AG04450 (cell line): ENCODE measurements at regions not wholly inside any gene's neighbourhood (a gene's known extent, or its start where the extent isn't known, plus 50 kb on each side); places are given as distances from the start of the nearest gene placed in this dataset.

Experiments
- CTCF ChIA-PET: fragments of 300-600, 350-600 bp; formaldehyde crosslinking; extraction: SDS; loops from one replicate; lab custom pipeline; 2022; ENCODE audit warnings: antibody characterized with exemption, inconsistent platforms; lab: Charles Lee
- POLR2A ChIA-PET: fragments of 350-600 bp; formaldehyde crosslinking; extraction: SDS; loops from one replicate; lab custom pipeline; 2021; ENCODE audit warnings: antibody characterized with exemption, inconsistent platforms; lab: Yijun Ruan, JAX
- DNase-seq: peaks from one replicate; pipeline ENCODE4 v3.0.0-alpha.2; 2011; ENCODE audit warnings: low read depth, low spot score
- H3K27ac ChIP-seq: one replicate; pipeline ENCODE4 v1.5.1; 2012; ENCODE audit warnings: low read depth, low read length, control low read depth
- H3K27me3 ChIP-seq: one replicate; pipeline ENCODE4 v1.6.0; 2012; ENCODE audit warnings: low read length; ENCODE audit not compliant: control insufficient read depth, insufficient read depth
- H3K4me3 ChIP-seq: 2 replicates; pipeline ENCODE4 v1.5.1; 2011; ENCODE audit warnings: mild to moderate bottlenecking, low read depth, low read length, control low read depth
- H3K9me3 ChIP-seq: 2 replicates; pipeline ENCODE4 v1.5.1; 2012; ENCODE audit warnings: low read length; ENCODE audit not compliant: control insufficient read depth, insufficient read depth
- TF ChIP-seq, protein P1 (sequence below): IDR thresholded peaks from 2 replicates; pipeline ENCODE4 v1.5.1; 2011; ENCODE audit warnings: low read depth, low read length, control low read depth, inconsistent platforms

DNA sequence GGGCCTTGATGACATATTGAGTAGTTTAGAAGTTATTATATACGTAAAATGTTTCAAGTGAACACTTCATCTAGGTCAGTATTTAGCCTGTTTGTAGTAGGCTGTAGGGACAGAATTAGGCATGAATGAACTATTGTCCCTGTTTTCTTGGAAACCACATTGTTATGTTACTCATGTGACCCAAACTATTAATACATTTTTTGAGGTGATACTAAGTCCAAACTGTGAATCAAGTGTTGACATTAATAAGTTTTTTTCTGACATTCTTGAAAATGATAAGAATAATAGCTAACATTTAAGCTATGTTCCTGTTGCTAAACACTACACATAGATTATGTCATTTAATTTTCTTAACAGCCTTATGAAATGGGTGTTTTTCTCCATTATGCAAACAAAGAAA lies 1642.7 kb upstream of the WWC1 start:
- no peak overlapping the region for H3K27ac ChIP-seq

GRCh38 chr5:166649676-166650075 lies 1641.8 kb upstream of the WWC1 start:
- POLR2A ChIA-PET, result no interaction called here
- DNase-seq, result no peak
- peaks cover 7% of the 10 kb centered on the region; the same call in 1 of the 2 replicates for H3K9me3 ChIP-seq
- CTCF ChIA-PET, result no interaction called here
- H3K4me3 ChIP-seq, result no peak overlapping the region
- TF ChIP-seq, protein P1, sequence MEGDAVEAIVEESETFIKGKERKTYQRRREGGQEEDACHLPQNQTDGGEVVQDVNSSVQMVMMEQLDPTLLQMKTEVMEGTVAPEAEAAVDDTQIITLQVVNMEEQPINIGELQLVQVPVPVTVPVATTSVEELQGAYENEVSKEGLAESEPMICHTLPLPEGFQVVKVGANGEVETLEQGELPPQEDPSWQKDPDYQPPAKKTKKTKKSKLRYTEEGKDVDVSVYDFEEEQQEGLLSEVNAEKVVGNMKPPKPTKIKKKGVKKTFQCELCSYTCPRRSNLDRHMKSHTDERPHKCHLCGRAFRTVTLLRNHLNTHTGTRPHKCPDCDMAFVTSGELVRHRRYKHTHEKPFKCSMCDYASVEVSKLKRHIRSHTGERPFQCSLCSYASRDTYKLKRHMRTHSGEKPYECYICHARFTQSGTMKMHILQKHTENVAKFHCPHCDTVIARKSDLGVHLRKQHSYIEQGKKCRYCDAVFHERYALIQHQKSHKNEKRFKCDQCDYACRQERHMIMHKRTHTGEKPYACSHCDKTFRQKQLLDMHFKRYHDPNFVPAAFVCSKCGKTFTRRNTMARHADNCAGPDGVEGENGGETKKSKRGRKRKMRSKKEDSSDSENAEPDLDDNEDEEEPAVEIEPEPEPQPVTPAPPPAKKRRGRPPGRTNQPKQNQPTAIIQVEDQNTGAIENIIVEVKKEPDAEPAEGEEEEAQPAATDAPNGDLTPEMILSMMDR, result no peak
- no peaks in the 10 kb centered on the region for H3K27me3 ChIP-seq
- no peak overlapping the region for H3K27ac ChIP-seq

More for the DNA sequence above, 1642.7 kb upstream of the WWC1 start:
- ChIA-PET POLR2A (no interaction called here), CTCF (no interaction called here)
- H3K4me3 ChIP-seq, result no peak overlapping the region
- DNase-seq, result no peak
- H3K27me3 ChIP-seq, result no peaks in the 10 kb centered on the region
- TF ChIP-seq, protein P1, result no peak
- H3K9me3 ChIP-seq, result peaks cover 7% of the 10 kb centered on the region; the same call in 1 of the 2 replicates

- no peaks in the 10 kb centered on the region for H3K27me3 ChIP-seq
- POLR2A ChIA-PET, result no interaction called here
- H3K27ac ChIP-seq, result no peak overlapping the region
- CTCF ChIA-PET, result no interaction called here
- H3K9me3 ChIP-seq, result 0 out of 2 replicates have a peak, but pooled peaks cover 3% of the 10 kb centered on the region
- TF ChIP-seq, protein P1, result no peak
- no peak for DNase-seq
- no peak overlapping the region for H3K4me3 ChIP-seq
These were observed 1640.2 kb upstream of the WWC1 start for GRCh38 chr5:166651234-166651633.

DNA sequence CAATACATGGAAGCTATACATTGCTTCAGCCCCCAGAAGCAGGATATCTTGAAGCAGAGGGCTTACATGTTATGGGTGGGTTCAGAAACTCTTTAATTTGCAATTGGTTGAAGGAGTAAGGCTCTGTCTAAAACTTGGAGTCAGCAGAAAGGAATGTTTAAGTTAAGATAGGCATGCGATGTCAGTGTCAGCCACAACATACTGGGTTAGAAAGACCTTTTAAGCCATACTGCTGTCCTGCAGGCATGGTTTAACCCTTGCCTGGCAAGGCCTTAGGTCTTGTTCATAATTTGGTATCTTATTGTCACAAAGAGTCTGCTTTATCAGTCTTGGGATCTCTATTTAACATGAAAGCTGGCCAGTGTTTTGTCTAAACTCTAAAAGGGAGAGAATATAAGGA lies 1619.6 kb upstream of the WWC1 start:
- no peak overlapping the region for H3K4me3 ChIP-seq
- H3K27me3 ChIP-seq, result no peaks in the 10 kb centered on the region
- CTCF ChIA-PET, result no interaction called here
- H3K9me3 ChIP-seq, result peaks cover 8% of the 10 kb centered on the region
- H3K27ac ChIP-seq, result no peak overlapping the region
- POLR2A ChIA-PET, result no interaction called here
- TF ChIP-seq, protein P1, result no peak
- no peak for DNase-seq

GRCh38 chr5:166672431-166672830 lies 1619.0 kb upstream of the WWC1 start:
- Histone ChIP-seq H3K27me3 (no peaks in the 10 kb centered on the region), H3K27ac (no peak overlapping the region), H3K9me3 (peaks cover 8% of the 10 kb centered on the region), H3K4me3 (no peak overlapping the region)
- ChIA-PET POLR2A (no interaction called here), CTCF (no interaction called here)
- DNase-seq, result no peak
- TF ChIP-seq, protein P1, result no peak
